H54 (cell line): ENCODE measurements at regions not wholly inside any gene's neighbourhood (a gene's known extent, or its start where the extent isn't known, plus 50 kb on each side); places are given as distances from the start of the nearest gene placed in this dataset.
"Not testable (repeated sequence)": the region's sequence is repeated elsewhere in the genome, so short reads cannot be mapped to it uniquely, and the experiment has no call there.

Experiments
- DNase-seq: peaks from one replicate; pipeline ENCODE4 v3.0.0; 2011; ENCODE audit warnings: low spot score, mixed read lengths; ENCODE audit not compliant: insufficient read length
- FAIRE-seq: peaks from 3 replicates; lab custom pipeline; 2011; peaks lifted over from hg19 to GRCh38; lab: Jason Lieb, UNC
- POLR2A ChIP-seq: IDR thresholded peaks from 2 replicates; pipeline ENCODE4 v1.6.1; 2011; ENCODE audit warnings: low read depth, mild to moderate bottlenecking, low read length

DNA sequence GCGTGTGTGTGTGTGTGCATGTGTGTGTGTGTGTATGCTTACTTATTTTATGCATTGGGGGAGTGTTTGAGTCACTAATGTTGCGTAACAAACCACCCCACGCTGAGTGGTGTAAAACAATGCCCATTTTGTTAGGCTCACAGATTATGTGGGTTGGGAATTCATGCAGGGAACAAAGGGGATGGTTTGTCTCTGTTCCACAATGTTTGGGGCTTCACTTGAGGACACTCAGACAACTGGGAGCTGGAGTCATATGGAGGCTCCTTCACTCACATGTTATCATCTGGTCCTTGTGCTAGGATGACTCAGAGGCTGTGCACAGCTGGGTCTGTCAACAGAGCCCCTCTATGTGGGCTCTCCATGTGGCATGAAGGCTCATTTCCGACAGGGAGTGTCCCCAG, 51.3 kb upstream of the LARGE1 start:
- TF ChIP-seq POLR2A = no peak
- FAIRE-seq (no peak), DNase-seq (no peak)

DNA sequence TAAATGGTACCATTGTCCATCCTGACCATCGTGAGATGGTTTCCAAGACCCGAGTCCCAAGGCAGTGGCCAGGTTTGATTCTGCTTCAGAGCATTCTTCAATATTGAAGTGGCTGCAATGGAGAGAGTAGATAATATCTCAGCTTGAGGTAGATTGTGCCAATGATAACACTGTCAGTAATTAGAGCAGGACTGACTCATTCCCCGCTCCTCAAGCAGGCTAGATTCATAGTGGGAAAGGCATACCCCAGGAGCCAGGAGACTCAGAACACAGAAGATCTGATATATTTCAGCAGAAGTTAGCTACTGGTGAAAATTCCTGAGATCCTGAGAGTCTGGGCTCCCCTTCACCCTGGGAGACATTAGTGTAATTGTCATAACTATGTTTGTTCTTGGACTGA, 55.6 kb upstream of the LARGE1 start:
- no peak for FAIRE-seq
- TF ChIP-seq POLR2A = no peak
- DNase-seq = no peak

DNA sequence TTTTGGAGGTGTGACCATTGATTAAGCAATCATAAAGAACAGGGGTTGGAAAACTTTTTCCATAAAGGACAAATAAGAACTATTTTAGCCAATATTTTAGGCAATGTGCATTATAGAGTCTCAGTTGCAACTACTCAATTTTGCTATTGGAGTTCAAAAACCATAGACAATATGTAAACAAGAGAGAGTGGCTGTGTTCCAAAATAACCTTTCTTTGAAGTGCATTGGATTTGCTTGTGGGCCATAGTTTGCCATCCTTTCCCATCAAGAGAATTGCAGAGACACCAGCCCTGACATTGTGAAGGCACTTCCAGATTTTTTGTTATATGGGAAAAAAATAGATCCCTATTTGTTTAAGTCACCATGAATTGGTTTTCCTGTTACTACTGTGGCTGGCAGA, 63.3 kb upstream of the LARGE1 start:
- FAIRE-seq (no peak), DNase-seq (no peak)
- no peak for TF ChIP-seq POLR2A

GRCh38 chr22:33984211-33984610, 63.9 kb upstream of the LARGE1 start:
- no peak for FAIRE-seq
- TF ChIP-seq POLR2A = no peak
- DNase-seq = no peak

DNA sequence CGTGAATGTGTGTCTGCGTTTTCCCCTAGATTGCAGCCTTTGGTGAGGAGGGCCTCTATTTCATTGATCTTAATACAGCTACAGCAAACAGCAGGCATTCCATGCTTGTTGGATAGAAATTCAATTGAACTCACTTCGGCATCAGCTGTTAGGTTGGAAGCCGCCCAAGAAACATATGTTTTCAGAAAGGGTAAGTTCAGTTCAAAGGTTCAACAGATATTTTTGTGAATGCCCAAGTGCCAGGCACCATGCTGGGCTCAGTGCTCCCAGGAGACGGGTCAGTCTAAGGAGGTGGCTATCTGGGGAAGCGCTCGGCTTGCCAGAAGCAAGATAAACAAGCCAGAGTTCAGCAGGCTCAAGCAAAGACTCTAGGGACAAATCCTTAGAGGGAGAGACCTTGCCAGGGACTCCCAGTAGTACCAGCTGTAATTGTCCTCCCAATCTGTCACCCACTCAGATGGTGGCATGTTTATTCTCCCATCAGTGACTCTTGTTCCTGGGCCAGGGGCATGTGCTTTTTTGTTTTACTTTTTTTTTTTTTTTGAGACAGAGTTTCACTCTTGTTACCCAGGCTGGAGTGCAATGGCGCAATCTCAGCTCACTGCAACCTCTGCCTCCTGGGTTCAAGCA, 64.5 kb upstream of the LARGE1 start:
- TF ChIP-seq POLR2A = no peak
- FAIRE-seq = no peak
- no peak for DNase-seq

DNA sequence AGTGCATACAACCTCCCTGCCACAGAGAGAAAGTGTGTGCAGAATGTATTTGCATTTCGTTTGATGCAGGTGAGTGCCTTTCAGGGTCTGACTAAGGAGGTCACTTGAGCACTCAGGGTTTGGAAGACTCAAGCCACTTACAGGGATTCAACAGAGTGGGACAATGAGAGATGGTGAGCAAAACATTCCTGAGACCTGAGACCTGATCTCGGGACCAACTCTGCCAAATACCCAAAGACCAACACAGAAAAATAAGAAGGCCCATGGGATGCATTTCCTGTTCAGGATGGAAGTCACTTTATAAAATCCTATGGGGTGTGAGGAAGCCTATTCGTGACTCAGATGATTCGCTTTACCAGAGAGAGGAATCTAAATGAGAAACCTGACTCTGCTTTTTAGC, 65.2 kb upstream of the LARGE1 start:
- FAIRE-seq (no peak), DNase-seq (no peak)
- TF ChIP-seq POLR2A = no peak

- DNase-seq (no peak), FAIRE-seq (no peak)
- no peak for TF ChIP-seq POLR2A
Observed at GRCh38 chr22:33986167-33986771, 66.0 kb upstream of the LARGE1 start.

DNA sequence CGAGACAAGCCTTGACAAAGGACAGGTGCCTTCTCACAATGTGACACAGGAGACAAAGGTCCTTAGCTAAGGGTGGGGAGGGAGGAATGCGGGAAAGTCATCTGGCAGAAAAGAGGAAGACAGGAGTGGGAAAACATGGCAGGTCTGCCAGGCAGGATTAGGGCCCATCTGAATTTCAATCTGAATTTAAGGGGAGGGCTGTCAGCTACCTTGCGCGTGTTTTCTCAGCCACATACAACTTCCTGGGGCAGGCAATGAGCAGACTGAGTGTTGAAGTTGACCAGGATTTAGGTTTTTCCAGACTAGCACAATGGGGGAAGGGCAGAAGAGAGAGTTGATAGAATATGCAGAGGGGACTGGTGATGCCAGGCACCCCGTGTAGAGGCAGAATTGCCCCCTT, 66.7 kb upstream of the LARGE1 start:
- FAIRE-seq = no peak
- DNase-seq = no peak
- TF ChIP-seq POLR2A = no peak

GRCh38 chr22:33989263-33989662, 69.0 kb upstream of the LARGE1 start:
- not testable (repeated sequence) for DNase-seq, FAIRE-seq

DNA sequence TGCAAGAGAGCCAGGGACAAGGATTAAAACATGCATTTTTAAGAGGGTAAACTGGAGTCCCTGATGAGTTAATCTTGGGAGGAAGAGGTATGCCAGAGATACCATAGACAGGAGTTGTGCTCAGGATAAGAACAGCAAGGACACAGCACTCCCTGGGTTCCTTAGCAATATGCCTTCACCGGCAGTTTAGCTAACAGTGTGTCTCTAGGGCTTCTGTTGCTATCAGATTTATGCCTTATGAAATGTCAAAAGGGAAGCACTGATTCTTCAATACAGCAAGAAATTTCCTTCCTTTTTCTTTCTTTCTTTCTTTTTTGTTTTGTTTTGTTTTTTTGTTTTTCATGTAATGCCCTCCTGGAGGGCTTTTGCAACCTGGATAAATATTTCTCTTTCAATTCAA, 71.3 kb upstream of the LARGE1 start:
- TF ChIP-seq POLR2A = no peak
- FAIRE-seq = no peak
- DNase-seq = no peak

DNA sequence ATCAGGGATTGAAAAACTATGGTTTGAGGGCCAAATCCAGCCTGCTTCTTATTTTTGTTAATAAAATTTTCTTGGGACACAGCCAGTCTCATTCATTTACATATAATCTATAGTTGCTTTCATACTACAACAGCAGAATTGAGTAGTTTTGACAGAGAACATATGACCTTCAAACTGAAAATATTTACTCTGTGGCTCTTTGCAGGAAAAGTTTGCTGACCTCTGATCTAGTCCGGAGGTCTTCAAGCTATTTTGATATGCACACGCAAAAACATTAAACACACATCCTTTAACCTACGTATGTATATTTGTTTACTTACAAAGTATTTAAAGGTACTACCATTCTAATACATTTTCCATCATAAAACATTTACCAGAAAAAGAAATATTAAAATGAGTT, 76.5 kb upstream of the LARGE1 start:
- FAIRE-seq (no peak), DNase-seq (no peak)
- no peak for TF ChIP-seq POLR2A

- no peak for TF ChIP-seq POLR2A
- DNase-seq (no peak), FAIRE-seq (no peak)
Observed at GRCh38 chr22:34000879-34001526, 80.7 kb upstream of the LARGE1 start.

DNA sequence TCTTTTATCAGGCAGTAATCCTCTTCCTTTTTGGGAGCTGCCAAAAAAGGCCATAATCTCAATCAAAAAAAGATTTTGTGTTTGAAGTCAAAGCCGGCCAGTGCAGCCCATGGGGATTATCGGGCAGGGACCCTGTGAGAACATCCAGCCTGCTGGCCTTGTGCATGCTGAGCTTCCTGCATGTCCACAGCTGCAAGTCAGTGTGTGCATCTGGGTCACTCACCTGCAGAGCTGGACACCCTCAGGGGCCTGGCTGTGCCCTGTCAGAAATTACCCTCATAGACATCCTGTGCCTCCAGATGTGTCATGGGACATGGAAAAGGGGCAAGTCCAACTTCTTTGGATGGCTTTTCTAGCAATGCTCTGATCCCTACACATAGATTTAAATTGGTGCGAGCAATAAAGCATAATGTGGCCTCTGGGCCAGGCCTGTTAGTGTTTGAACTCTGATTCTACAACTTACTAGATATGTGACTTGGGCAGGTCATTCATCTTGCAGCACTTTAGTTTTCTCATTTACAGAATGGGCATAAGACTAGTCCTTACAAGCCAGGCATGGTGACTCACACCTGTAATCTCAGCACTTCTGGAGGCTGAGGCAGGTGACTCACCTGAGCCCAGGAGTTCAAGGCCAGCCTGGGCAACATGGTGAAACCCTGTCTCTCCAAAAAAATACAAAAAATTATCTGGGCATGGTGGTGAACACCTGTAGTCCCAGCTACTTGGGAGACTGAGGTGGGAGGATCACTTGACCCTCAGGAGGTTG, 81.6 kb upstream of the LARGE1 start:
- FAIRE-seq (no peak), DNase-seq (no peak)
- TF ChIP-seq POLR2A = no peak

DNA sequence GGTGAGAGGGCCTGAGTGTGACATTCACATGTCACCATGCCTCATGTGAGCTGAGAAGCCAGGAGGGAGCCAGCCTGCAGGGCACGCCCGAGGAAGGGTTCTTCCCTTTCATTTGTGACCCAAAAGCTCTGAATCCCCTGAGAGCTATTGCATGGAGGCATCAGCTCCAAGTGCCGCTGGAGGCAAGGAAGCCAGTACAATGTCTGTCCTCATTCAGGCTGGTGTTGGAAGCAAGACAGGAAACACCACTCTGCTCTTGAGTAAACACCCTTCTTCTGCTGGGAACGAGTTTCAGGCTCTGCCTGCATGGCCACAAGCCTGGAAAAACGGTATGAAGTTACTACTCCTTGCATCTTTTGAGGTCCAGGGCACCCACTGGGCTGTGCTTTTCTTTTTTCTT, 83.8 kb upstream of the LARGE1 start:
- no peak for TF ChIP-seq POLR2A
- DNase-seq (no peak), FAIRE-seq (no peak)
